ENCODE measurements at regions not wholly inside any gene's neighbourhood (a gene's known extent, or its start where the extent isn't known, plus 50 kb on each side); places are given as distances from the start of the nearest gene placed in this dataset.
"Not testable (repeated sequence)": the region's sequence is repeated elsewhere in the genome, so short reads cannot be mapped to it uniquely, and the experiment has no call there.

- DNase-seq = peak in 2 of 3 experiments; percentile 22 to 69
These were observed 97.0 kb upstream of the GRIP1 start for GRCh38 chr12:66775871-66776270.

GRCh38 chr12:66776974-66777373 lies 98.1 kb upstream of the GRIP1 start:
- DNase-seq = peak in 1 of 3 experiments; percentile 34

GRCh38 chr12:66779466-66779865 lies 100.6 kb upstream of the GRIP1 start:
- DNase-seq = no peak

- peak in 2 of 3 experiments; percentile 77 to 95 for DNase-seq
These were observed 107.8 kb upstream of the GRIP1 start for GRCh38 chr12:66786531-66787308.

- DNase-seq = peak in 2 of 3 experiments; percentile 25 to 58
These were observed 120.7 kb upstream of the GRIP1 start for GRCh38 chr12:66799551-66799950.

GRCh38 chr12:66800046-66800445 lies 121.2 kb upstream of the GRIP1 start:
- DNase-seq = peak in 2 of 3 experiments; percentile 21 to 71

GRCh38 chr12:66803930-66804329 lies 125.1 kb upstream of the GRIP1 start:
- DNase-seq = peak in 2 of 3 experiments; percentile 84 to 88

GRCh38 chr12:66804563-66804974 lies 125.7 kb upstream of the GRIP1 start:
- peak in 2 of 3 experiments; percentile 94 to 99 for DNase-seq

- DNase-seq = peak in 2 of 3 experiments; percentile 79 to 94
These were observed 129.7 kb upstream of the GRIP1 start for GRCh38 chr12:66808606-66809005.

GRCh38 chr12:66813137-66813892 lies 134.4 kb upstream of the GRIP1 start:
- peak in 2 of 3 experiments; percentile 62 to 87 for DNase-seq

GRCh38 chr12:66819587-66819986 lies 140.7 kb upstream of the GRIP1 start:
- DNase-seq = no peak

- DNase-seq = no peak
These were observed 144.1 kb upstream of the GRIP1 start for GRCh38 chr12:66822961-66823360.

GRCh38 chr12:66823857-66824570 lies 145.1 kb upstream of the GRIP1 start:
- DNase-seq = peak in 2 of 3 experiments; percentile 72 to 76

- DNase-seq = not testable (repeated sequence)
These were observed 147.0 kb upstream of the GRIP1 start for GRCh38 chr12:66825921-66826320.

- no peak for DNase-seq
These were observed 150.9 kb upstream of the GRIP1 start for GRCh38 chr12:66829660-66830325.

- no peak for DNase-seq
These were observed 152.6 kb upstream of the GRIP1 start for GRCh38 chr12:66831495-66831894.

GRCh38 chr12:66832997-66833396 lies 154.1 kb upstream of the GRIP1 start:
- no peak for DNase-seq

GRCh38 chr12:66836623-66837310 lies 157.9 kb upstream of the GRIP1 start:
- DNase-seq = peak in 1 of 3 experiments; percentile 15

- no peak for DNase-seq
These were observed 158.4 kb upstream of the GRIP1 start for GRCh38 chr12:66837311-66837627.

GRCh38 chr12:66838366-66838765 lies 159.5 kb upstream of the GRIP1 start:
- DNase-seq = no peak

GRCh38 chr12:66848967-66849366 lies 170.1 kb upstream of the GRIP1 start:
- no peak for DNase-seq

- DNase-seq = no peak
These were observed 172.3 kb upstream of the GRIP1 start for GRCh38 chr12:66851134-66851533.

Data from NCI-H1417 (cell line).